Calu3 (cell line): ENCODE measurements at regions not wholly inside any gene's neighbourhood (a gene's known extent, or its start where the extent isn't known, plus 50 kb on each side); places are given as distances from the start of the nearest gene placed in this dataset.

Experiments
- BruUV-seq: library from RNA; stranded (reverse); fragments of 400-500 nt; replicated peaks from 2 replicates; lab custom pipeline; 2021; lab: Mats Ljungman, UMichigan
- CTCF ChIA-PET: fragments of 300-600 bp; sonication (Branson Sonifier 250); formaldehyde crosslinking; loops from one replicate; lab custom pipeline; 2022; ENCODE audit warnings: antibody characterized with exemption; lab: Charles Lee
- DNase-seq: peaks from one replicate; pipeline ENCODE4 v3.0.0; 2022
- H3K27ac Mint-ChIP-seq: one replicate; pipeline ENCODE4 v1.8.0; 2022; ENCODE audit warnings: mixed read lengths; ENCODE audit not compliant: unreplicated experiment
- H3K27me3 Mint-ChIP-seq: one replicate; pipeline ENCODE4 v1.8.0; 2022; ENCODE audit warnings: mixed read lengths; ENCODE audit not compliant: unreplicated experiment
- H3K36me3 Mint-ChIP-seq: one replicate; pipeline ENCODE4 v1.8.0; 2022; ENCODE audit warnings: mild to moderate bottlenecking, moderate library complexity, mixed read lengths; ENCODE audit not compliant: insufficient read depth, unreplicated experiment
- H3K4me1 Mint-ChIP-seq: one replicate; pipeline ENCODE4 v1.8.0; 2022; ENCODE audit warnings: mild to moderate bottlenecking, low read depth, mixed read lengths; ENCODE audit not compliant: unreplicated experiment
- H3K4me3 Mint-ChIP-seq: one replicate; pipeline ENCODE4 v1.8.0; 2022; ENCODE audit warnings: mild to moderate bottlenecking, low read depth, moderate library complexity, mixed read lengths; ENCODE audit not compliant: unreplicated experiment
- H3K9me3 Mint-ChIP-seq: one replicate; pipeline ENCODE4 v1.8.0; 2022; ENCODE audit warnings: low read depth, mixed read lengths; ENCODE audit not compliant: unreplicated experiment
- CTCF ChIP-seq: fragments of 200-600 bp; IDR thresholded peaks from one replicate; pipeline ENCODE4 v1.8.0; 2022; ENCODE audit warnings: antibody characterized with exemption; ENCODE audit not compliant: unreplicated experiment
- intact Hi-C: fragments of 100-400 bp; cut with micrococcal nuclease; formaldehyde crosslinking; loops from one replicate; pipeline ENCODE4 v1.10.0; 2022; ENCODE audit not compliant: unreplicated experiment

GRCh38 chr17:54111576-54111975 lies 288.8 kb downstream of the KIF2B start:
- intact Hi-C loops: no loop called here
- Mint-ChIP-seq H3K36me3 (no peaks in the 10 kb centered on the region), H3K4me1 (no peaks in the 10 kb centered on the region), H3K27ac (no peak overlapping the region), H3K4me3 (no peak overlapping the region), H3K27me3 (no peaks in the 10 kb centered on the region), H3K9me3 (peaks cover 9% of the 10 kb centered on the region)
- DNase-seq: no peak
- TF ChIP-seq CTCF: no peak
- BruUV-seq: no TSS peak
- CTCF ChIA-PET: no interaction called here

GRCh38 chr17:54117452-54117851 lies 294.7 kb downstream of the KIF2B start:
- BruUV-seq: no TSS peak
- no peaks in the 10 kb centered on the region for H3K36me3 Mint-ChIP-seq
- CTCF ChIA-PET: no interaction called here
- no peak overlapping the region for H3K27ac Mint-ChIP-seq
- H3K9me3 Mint-ChIP-seq: peaks cover 7% of the 10 kb centered on the region
- no peak for DNase-seq
- H3K4me1 Mint-ChIP-seq: no peaks in the 10 kb centered on the region
- intact Hi-C loops: no loop called here
- TF ChIP-seq CTCF: no peak
- H3K4me3 Mint-ChIP-seq: no peak overlapping the region
- no peaks in the 10 kb centered on the region for H3K27me3 Mint-ChIP-seq

- Mint-ChIP-seq H3K4me3 (no peak overlapping the region), H3K27ac (no peak overlapping the region), H3K4me1 (no peaks in the 10 kb centered on the region), H3K36me3 (no peaks in the 10 kb centered on the region), H3K27me3 (no peaks in the 10 kb centered on the region), H3K9me3 (peaks cover 8% of the 10 kb centered on the region)
- TF ChIP-seq CTCF: no peak
- intact Hi-C loops: no loop called here
- DNase-seq: no peak
- BruUV-seq: no TSS peak
- CTCF ChIA-PET: no interaction called here
These were observed 301.7 kb downstream of the KIF2B start for GRCh38 chr17:54124456-54124855.

- H3K27ac Mint-ChIP-seq: no peak overlapping the region
- no peaks in the 10 kb centered on the region for H3K27me3 Mint-ChIP-seq
- CTCF ChIA-PET: no interaction called here
- no peak for TF ChIP-seq CTCF
- BruUV-seq: no TSS peak
- no peak overlapping the region for H3K4me3 Mint-ChIP-seq
- intact Hi-C loops: no loop called here
- H3K9me3 Mint-ChIP-seq: peaks cover 8% of the 10 kb centered on the region
- DNase-seq: no peak
- H3K4me1 Mint-ChIP-seq: no peaks in the 10 kb centered on the region
- H3K36me3 Mint-ChIP-seq: no peaks in the 10 kb centered on the region
These were observed 330.7 kb downstream of the KIF2B start for GRCh38 chr17:54153423-54153822.
